H9 (cell line): ENCODE measurements at regions not wholly inside any gene's neighbourhood (a gene's known extent, or its start where the extent isn't known, plus 50 kb on each side); places are given as distances from the start of the nearest gene placed in this dataset.

ENCODE experiments used
- DNase-seq: peaks from one replicate; pipeline ENCODE4 v3.0.0-alpha.2; 2017
- H2AFZ ChIP-seq: one replicate; pipeline ENCODE4 v1.6.1; 2013; ENCODE audit warnings: mild to moderate bottlenecking, low read length, control low read depth, moderate library complexity
- H2AK5ac ChIP-seq: 2 replicates; pipeline ENCODE4 v1.6.1; 2013; ENCODE audit warnings: low read length, control low read depth, mixed read lengths; ENCODE audit not compliant: insufficient read length
- H2BK120ac ChIP-seq: one replicate; pipeline ENCODE4 v1.6.1; 2013; ENCODE audit warnings: low read depth, mild to moderate bottlenecking, low read length, control low read depth, inconsistent platforms; ENCODE audit not compliant: poor library complexity, severe bottlenecking
- H2BK12ac ChIP-seq: 2 replicates; pipeline ENCODE4 v1.6.1; 2013; ENCODE audit warnings: low read length, control low read depth, mixed read lengths, low read depth; ENCODE audit not compliant: insufficient read length
- H2BK15ac ChIP-seq: 2 replicates; pipeline ENCODE4 v1.6.1; 2013; ENCODE audit warnings: low read depth, low read length, control low read depth
- H2BK20ac ChIP-seq: one replicate; pipeline ENCODE4 v1.6.1; 2013; ENCODE audit warnings: low read depth, mild to moderate bottlenecking, low read length, control low read depth, inconsistent platforms; ENCODE audit not compliant: poor library complexity, severe bottlenecking
- H2BK5ac ChIP-seq: 2 replicates; pipeline ENCODE4 v1.6.1; 2013; ENCODE audit warnings: low read length, control low read depth, mixed read lengths; ENCODE audit not compliant: insufficient read length
- H3K14ac ChIP-seq: 2 replicates; pipeline ENCODE4 v1.6.1; 2013; ENCODE audit warnings: low read length, control low read depth; ENCODE audit not compliant: insufficient read depth
- H3K18ac ChIP-seq: 2 replicates; pipeline ENCODE4 v1.6.1; 2013; ENCODE audit warnings: low read depth, mild to moderate bottlenecking, mixed read lengths, low read length, control low read depth; ENCODE audit not compliant: insufficient read length
- H3K23ac ChIP-seq: 2 replicates; pipeline ENCODE4 v1.6.1; 2013; ENCODE audit warnings: low read length, control low read depth, mixed read lengths, low read depth; ENCODE audit not compliant: insufficient read length
- H3K23me2 ChIP-seq: 2 replicates; pipeline ENCODE4 v1.6.1; 2013; ENCODE audit warnings: low read depth, mild to moderate bottlenecking, mixed read lengths, low read length, control low read depth; ENCODE audit not compliant: insufficient read length, poor library complexity, severe bottlenecking
- H3K27ac ChIP-seq: 2 replicates; pipeline ENCODE4 v1.5.1; 2013; ENCODE audit warnings: low read length, control low read depth, mixed read lengths, low read depth; ENCODE audit not compliant: insufficient read length
- H3K27me3 ChIP-seq: 2 replicates; pipeline ENCODE4 v1.6.1; 2013; ENCODE audit warnings: low read length, control low read depth, inconsistent platforms; ENCODE audit not compliant: insufficient read depth
- H3K4ac ChIP-seq: 2 replicates; pipeline ENCODE4 v1.6.1; 2013; ENCODE audit warnings: low read depth, mild to moderate bottlenecking, control low read depth, inconsistent platforms, low read length, moderate library complexity
- H3K4me1 ChIP-seq: 2 replicates; pipeline ENCODE4 v1.6.1; 2013; ENCODE audit warnings: low read length, control low read depth, inconsistent platforms; ENCODE audit not compliant: insufficient read depth
- H3K4me2 ChIP-seq: 2 replicates; pipeline ENCODE4 v1.6.1; 2013; ENCODE audit warnings: low read length, control low read depth, mixed read lengths; ENCODE audit not compliant: insufficient read length, insufficient read depth
- H3K56ac ChIP-seq: 2 replicates; pipeline ENCODE4 v1.6.1; 2013; ENCODE audit warnings: low read depth, mild to moderate bottlenecking, mixed read lengths, low read length, control low read depth; ENCODE audit not compliant: insufficient read length
- H3K79me1 ChIP-seq: 2 replicates; pipeline ENCODE4 v1.6.1; 2013; ENCODE audit warnings: low read depth, mild to moderate bottlenecking, moderate library complexity, low read length, control low read depth, inconsistent platforms; ENCODE audit not compliant: insufficient read depth, poor library complexity, severe bottlenecking
- H3K79me2 ChIP-seq: 2 replicates; pipeline ENCODE4 v1.6.1; 2013; ENCODE audit warnings: low read length, control low read depth, inconsistent platforms; ENCODE audit not compliant: insufficient read depth
- H3K9ac ChIP-seq: 2 replicates; pipeline ENCODE4 v1.6.1; 2013; ENCODE audit warnings: low read length, control low read depth, mixed read lengths; ENCODE audit not compliant: insufficient read length; ENCODE audit errors: extremely low read depth
- H3K9me3 ChIP-seq: one replicate; pipeline ENCODE4 v1.6.1; 2013; ENCODE audit warnings: low read depth, low read length, inconsistent platforms; ENCODE audit not compliant: control insufficient read depth
- H3T11ph ChIP-seq: one replicate; pipeline ENCODE4 v1.6.1; 2013; ENCODE audit warnings: mild to moderate bottlenecking, low read length, control low read depth, inconsistent platforms
- H4K20me1 ChIP-seq: one replicate; pipeline ENCODE4 v1.6.1; 2013; ENCODE audit not compliant: control insufficient read depth, insufficient read length, insufficient read depth
- H4K5ac ChIP-seq: 2 replicates; pipeline ENCODE4 v1.6.1; 2013; ENCODE audit warnings: low read depth, mild to moderate bottlenecking, mixed read lengths, low read length, control low read depth; ENCODE audit not compliant: insufficient read length
- H4K8ac ChIP-seq: replicated peaks from 2 replicates; pipeline ENCODE4 v1.6.1; 2013; ENCODE audit warnings: low read length, control low read depth, mixed read lengths, low read depth; ENCODE audit not compliant: insufficient read length
- H4K91ac ChIP-seq: 2 replicates; pipeline ENCODE4 v1.6.1; 2013; ENCODE audit warnings: low read depth, mild to moderate bottlenecking, moderate library complexity, mixed read lengths, low read length, control low read depth; ENCODE audit not compliant: insufficient read length
- H3K27ac Mint-ChIP-seq, 3 experiments: 2 replicates in 2 of 3; 3 replicates in 1 of 3; pipeline ENCODE4 v1.8.0; 2020 to 2021; ENCODE audit warnings: mixed read lengths in 3 of 3, mild to moderate bottlenecking in 1 of 3, moderate library complexity in 1 of 3
- H3K27me3 Mint-ChIP-seq: 2 replicates; pipeline ENCODE4 v1.8.0; 2021; ENCODE audit warnings: low read depth, mild to moderate bottlenecking, moderate library complexity, mixed read lengths
- H3K36me3 Mint-ChIP-seq, 3 experiments: 2 replicates in 2 of 3; 3 replicates in 1 of 3; pipeline ENCODE4 v1.8.0; 2020 to 2021; ENCODE audit warnings: low read depth in 3 of 3, mixed read lengths in 3 of 3; ENCODE audit not compliant: insufficient read depth in 1 of 3
- H3K4me1 Mint-ChIP-seq, 2 experiments: 2 replicates each; pipeline ENCODE4 v1.8.0; 2020; ENCODE audit warnings: mixed read lengths in 2 of 2
- H3K4me3 Mint-ChIP-seq, 2 experiments: 2 replicates in 1 of 2; 3 replicates in 1 of 2; pipeline ENCODE4 v1.8.0; 2020 to 2021; ENCODE audit warnings: mild to moderate bottlenecking in 2 of 2, mixed read lengths in 2 of 2, moderate library complexity in 1 of 2
- H3K9me3 Mint-ChIP-seq, 2 experiments: 2 replicates in 1 of 2; 3 replicates in 1 of 2; pipeline ENCODE4 v1.8.0; 2020; ENCODE audit warnings: mild to moderate bottlenecking in 2 of 2, mixed read lengths in 2 of 2, moderate library complexity in 1 of 2
- CTCF ChIP-seq: fragments of 200-600 bp; sonication (generic); conservative IDR thresholded peaks from 3 replicates; pipeline ENCODE4 v1.8.0; 2021; ENCODE audit warnings: antibody characterized with exemption, mild to moderate bottlenecking
- WGBS: extraction: QIAGEN DNeasy Blood & Tissue Kit; methylation state at CpG from one replicate; pipeline ENCODE4 v1.1.7; 2013; ENCODE audit warnings: missing lambda C conversion rate, low lambda C conversion rate, mixed read lengths; ENCODE audit not compliant: insufficient read length; ENCODE audit errors: extremely low coverage; 5-methylcytosine and 5-hydroxymethylcytosine counted together

- no peak overlapping the region for H2AFZ ChIP-seq
- no peak overlapping the region for H3K4ac ChIP-seq
- no peak overlapping the region for H3K23ac ChIP-seq
- no peak overlapping the region for H2BK5ac ChIP-seq
- peak overlapping the region in 1 of 3 experiments; percentile 52; a peak in 1 of 7 replicates for H3K27ac Mint-ChIP-seq
- H2BK12ac ChIP-seq, result no peak overlapping the region
- H4K20me1 ChIP-seq, result no peaks in the 10 kb centered on the region
- H3K36me3 Mint-ChIP-seq, result peaks cover 0 to 5% (median 2%) of the 10 kb centered on the region in 3 experiments; a peak in 3 of 7 replicates
- no peak for DNase-seq
- WGBS, result no CpG with 5 or more reads among the region's 1 CpG
- H2BK120ac ChIP-seq, result no peak overlapping the region
- H3K4me2 ChIP-seq, result no peak overlapping the region
- no peaks in the 10 kb centered on the region for H3K27me3 ChIP-seq
- H2AK5ac ChIP-seq, result no peak overlapping the region
- H3K18ac ChIP-seq, result no peak overlapping the region
- no peaks in the 10 kb centered on the region for H3K23me2 ChIP-seq
- H3K79me1 ChIP-seq, result no peaks in the 10 kb centered on the region
- no peaks in the 10 kb centered on the region for H3K27me3 Mint-ChIP-seq
- no peak overlapping the region for H3K4me3 Mint-ChIP-seq
- no peak overlapping the region for H3T11ph ChIP-seq
- no peak overlapping the region for H4K5ac ChIP-seq
- H4K8ac ChIP-seq, result no peak overlapping the region
- H2BK15ac ChIP-seq, result no peak overlapping the region
- no peak overlapping the region for H3K27ac ChIP-seq
- H3K9ac ChIP-seq, result no peak overlapping the region
- no peak overlapping the region for H3K14ac ChIP-seq
- no peak for TF ChIP-seq CTCF
- no peak overlapping the region for H3K56ac ChIP-seq
- no peaks in the 10 kb centered on the region for H3K79me2 ChIP-seq
- H3K4me1 ChIP-seq, result no peaks in the 10 kb centered on the region
- H3K9me3 Mint-ChIP-seq, result peaks cover 45 to 94% of the 10 kb centered on the region in 2 experiments
- no peaks in the 10 kb centered on the region for H3K9me3 ChIP-seq
- H4K91ac ChIP-seq, result no peak overlapping the region
- H2BK20ac ChIP-seq, result no peak overlapping the region
- peaks cover 0 to 6% of the 10 kb centered on the region in 2 experiments; a peak in 1 of 4 replicates for H3K4me1 Mint-ChIP-seq
These were observed 109.5 kb downstream of the PRR32 start for GRCh38 chrX:126929071-126929470.
